ENCODE measurements at regions not wholly inside any gene's neighbourhood (a gene's known extent, or its start where the extent isn't known, plus 50 kb on each side); places are given as distances from the start of the nearest gene placed in this dataset.

DNA sequence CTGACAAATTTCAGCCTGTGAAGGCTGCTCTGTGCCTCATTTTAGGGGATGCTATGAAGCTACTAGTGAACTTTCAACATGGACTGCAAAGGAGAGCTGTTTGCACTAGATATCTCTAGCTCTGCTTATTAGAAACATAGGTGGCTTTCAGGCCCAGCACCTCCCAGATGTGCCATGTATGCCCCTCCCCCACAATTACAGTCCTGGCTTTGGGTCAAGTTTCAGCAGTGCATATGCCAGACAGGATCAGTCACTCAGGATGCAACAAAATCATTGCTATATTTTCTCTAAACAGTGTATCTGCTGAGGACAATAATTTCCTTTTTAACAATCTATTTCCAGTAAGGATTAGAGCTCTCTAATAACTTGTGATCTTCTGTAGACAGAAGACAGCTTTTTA is 178.8 kb upstream of the STAC start:
- no peak for FAIRE-seq

DNA sequence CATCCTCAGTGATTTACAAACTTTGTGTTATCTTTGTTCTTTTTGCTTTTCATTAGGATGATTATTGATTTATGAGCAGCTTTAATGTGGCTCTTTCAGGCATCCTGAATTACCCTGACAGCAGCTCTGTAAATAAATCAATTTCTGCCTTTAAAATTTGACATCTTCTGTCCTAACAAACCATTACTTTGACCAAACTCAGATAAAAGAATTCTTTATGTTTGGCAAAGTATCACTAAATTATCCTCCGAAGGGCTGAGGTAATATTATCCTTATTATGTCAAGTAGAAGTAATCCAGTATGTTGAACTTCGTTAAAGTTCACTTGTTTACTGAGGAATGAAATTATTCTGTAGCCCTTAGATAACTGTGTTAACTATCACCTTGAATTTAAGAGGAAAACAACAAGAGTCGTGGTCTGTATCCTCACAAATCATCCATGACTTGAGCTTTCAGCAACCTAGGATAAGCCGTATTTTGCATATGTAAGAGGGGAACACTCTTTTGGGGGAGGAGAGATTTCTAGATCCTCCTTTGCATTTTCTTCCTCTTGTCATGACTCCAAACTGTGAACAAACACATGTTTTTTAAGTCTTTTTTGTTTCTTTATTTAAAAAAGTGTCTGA is 173.2 kb upstream of the STAC start:
- no peak for FAIRE-seq

DNA sequence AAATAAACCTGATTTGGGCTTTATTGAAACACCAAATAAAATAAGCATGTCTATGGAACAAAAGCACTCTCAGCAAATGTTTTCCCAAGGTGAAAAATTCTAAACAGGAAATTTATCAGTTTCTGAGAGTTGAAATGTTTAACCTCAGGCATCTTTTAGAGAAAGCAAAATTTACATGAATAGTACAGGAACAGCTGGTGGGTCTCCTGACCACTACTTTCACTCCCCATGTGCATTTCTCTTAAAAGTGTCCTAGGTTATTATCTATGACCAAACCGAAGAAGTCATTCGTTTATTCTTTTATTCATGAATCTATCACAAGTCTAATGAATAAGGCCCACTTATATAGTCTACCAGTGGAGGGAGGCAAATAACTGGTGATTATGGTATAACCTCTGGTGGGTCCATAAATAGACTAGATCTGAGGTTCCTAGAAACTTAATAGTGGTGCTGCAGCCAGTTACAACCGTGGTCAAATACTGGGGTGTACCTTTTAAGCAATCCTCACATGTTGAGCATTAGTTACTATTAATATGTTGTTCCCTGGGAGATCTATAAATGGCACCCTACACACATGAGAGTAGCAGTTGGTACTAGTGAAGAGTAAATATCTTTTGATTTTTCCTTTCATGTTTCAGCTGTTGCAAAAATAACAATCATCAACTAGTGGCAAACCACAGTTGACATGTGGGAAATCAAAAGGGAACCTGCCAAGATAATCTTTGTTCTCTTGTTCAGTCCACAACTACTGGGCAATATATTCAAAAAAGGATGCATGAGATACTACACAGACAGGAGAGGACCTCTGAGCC is 169.3 kb upstream of the STAC start:
- no peak for FAIRE-seq

DNA sequence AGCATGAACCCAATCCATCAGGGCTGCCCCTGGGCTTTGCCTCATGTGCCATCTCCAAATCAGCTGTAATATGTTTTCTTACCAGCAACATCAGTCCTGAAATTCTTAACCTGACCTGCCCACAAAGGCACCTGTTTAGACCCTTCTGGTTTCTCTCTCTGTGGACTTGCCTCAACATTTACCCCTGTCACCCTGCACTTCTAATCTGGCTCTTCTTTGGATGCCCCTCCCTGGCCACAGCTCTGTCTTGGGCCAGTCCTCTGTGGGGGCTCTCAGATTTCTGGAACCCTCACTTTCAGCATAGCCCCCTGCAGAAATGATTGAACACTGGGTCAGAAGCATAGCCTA is 168.7 kb upstream of the STAC start:
- no peak for FAIRE-seq

DNA sequence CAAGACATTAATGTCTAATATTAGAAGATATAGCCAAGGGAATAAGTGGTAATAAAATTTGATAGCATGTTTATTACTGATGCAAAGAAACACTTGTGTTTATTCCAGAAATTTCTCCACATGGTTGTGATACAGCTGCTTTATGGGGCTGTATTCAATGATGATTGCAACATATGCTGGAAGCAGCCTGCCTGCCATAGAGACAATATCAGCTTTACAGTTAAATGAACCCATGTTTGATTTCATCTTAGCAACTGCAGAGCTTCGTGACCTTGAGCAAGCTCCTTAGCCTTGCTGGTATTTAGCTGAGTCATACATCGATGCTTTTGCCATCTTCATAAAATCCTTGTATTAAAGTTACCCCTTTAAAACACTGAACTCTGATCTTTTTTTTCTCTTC is 168.1 kb upstream of the STAC start:
- no peak for FAIRE-seq

DNA sequence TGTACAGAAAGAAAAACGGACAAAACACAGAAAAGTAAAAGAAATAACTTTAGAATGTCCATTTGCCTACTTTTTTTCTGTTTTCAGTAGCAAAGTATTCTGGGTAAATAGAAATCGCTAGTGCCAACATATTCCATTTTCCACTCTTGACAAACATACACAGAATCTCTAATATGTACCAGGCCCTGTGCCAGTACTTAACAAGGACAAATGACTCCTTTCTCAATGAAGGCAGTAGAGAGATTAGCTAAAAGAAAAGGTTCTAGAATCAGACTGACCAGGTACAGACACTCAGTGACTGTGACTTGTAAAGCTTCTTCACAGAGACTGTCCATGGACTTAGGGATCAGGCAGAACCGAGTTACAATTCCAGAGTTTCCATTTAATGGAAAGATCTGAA is 165.8 kb upstream of the STAC start:
- peak; percentile 30 for FAIRE-seq

DNA sequence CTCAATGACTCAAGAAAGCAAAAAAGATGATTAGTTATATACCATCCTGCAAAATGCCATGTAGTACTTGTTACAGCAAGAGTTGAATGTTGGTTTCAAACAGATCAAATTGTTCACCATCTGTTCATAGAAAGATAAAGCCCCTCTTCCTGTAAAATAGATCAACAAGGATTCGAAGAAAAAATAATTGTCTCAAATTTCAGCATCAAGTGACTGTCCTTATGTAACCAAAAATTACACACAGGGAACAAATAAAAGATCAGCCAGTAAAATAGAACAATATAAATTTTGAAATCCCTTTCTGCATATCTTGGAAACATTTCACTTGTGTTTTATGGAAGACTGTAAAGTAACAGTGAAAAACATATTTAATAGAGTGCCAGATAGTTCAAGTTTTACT is 165.1 kb upstream of the STAC start:
- FAIRE-seq: no peak

DNA sequence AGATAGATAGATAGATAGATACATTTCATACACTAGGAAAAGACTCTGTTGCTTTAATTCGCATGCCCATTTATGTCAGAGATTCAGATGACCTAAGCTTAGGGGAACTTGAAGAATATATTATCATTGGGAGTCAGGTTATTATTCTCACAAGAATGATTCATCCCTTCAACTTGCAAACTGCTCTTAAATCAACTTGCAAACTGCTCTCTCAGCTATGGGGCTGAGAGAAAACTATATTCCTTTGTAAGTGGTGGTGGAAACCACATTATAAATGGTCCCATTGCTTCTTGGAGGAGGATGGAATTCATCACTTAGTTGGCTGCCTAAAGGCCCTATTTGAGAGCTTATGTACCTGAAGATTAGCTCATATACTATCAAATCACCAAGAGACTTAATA is 160.9 kb upstream of the STAC start:
- no peak for FAIRE-seq

DNA sequence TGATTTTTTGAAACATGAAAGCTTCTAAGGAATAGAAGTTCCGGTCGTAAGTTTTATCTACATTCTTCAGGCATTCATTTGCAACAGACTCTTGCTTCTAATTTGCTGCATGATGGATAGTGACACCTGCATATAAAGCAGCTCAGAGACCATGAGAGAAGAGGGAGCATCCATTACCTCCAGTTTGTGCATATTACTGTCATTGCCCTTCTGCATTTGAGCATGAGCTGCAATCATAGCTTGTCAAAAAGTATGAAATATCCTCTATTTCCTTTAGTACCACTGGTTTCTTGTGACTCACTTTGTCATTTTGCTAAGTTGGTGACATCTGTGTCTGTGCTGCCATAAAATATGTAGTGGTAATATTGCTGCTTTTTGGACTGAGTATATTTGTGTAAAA is 160.1 kb upstream of the STAC start:
- FAIRE-seq: no peak

DNA sequence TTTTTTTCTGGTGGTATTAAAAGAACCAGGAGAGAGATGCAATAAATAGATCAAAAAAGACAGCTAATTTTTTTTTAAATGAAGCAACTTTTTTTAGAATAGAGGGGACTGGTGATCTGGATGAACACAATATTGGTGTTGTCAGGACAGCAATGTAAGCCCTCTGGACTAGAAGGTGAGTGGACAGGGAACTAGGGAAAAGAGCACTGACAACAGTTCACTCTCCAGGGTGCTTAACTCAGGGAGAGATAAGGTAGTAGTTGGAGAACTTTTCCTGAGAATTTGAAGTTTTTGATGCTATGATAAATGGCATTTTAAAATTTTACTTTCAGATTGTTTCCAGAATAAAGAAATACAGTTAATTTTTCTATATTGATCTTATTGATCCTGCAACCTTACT is 158.3 kb upstream of the STAC start:
- no peak for FAIRE-seq

DNA sequence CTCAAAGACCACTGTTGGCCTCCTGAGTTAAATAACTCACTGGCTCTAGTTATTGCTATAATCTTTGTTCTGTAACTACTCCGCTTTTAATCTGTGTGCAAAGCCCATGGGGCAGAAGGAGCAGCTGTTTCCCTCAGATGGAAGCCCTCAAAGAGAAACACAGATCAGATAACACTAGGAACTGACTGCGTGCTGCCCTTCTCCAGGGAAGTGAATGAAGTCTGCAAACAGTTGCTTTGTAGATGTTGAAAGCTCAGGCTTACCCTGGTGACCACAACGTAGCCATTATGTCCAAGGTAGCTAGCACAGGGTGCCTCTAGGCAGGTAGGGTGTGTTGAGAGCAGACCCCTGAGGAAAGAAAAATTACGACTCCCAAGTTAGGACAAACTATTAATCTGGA is 152.3 kb upstream of the STAC start:
- FAIRE-seq: no peak

DNA sequence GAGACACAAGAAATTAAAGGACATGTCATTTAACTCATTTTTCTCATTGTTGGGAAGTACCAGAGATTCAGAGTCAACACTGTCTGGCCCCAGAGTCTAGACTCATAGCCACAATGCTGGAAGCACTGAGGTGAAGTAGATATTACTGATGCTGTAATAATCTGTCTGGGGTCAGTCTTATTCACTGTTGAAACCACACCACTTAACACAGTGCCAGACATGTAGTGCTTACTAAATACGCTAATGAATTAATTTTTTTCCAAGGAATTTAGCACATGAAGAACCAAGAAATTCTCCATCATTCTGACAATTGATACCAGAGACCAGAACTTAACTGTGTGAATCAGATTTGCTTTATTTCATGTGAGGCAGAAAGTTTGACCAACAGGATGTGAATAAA is 150.8 kb upstream of the STAC start:
- FAIRE-seq: no peak

DNA sequence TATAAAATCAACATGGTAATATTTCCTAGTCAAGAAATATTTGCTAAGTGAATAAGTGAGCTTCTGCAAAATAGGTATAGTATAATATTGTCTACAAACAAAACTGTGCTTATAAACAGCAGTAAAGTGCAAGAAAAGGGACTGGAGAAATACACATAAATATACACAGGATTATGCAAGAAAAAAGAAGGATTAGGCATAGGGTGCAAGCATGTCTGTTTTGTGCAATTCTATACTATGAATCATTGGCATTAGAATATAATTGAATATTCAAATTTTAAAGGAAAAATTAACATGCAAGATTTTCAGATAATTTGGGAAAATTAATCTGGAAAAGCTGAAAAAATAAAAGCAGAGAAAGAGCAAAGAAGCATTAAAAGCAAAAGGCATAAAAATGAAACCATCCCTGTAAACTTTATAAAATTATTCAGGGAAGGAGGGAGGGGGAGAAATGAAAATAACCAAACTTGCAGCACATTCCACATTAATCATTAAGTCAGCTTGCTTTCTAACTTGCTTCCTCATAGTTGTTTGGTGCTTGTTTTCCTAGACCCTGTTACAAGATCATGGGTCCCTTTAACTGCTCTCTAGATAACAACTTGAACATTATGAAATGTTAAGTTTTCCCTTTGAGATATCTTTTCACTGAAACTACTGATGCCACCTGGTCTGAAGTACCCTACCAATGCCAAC is 147.4 kb upstream of the STAC start:
- no peak for FAIRE-seq

DNA sequence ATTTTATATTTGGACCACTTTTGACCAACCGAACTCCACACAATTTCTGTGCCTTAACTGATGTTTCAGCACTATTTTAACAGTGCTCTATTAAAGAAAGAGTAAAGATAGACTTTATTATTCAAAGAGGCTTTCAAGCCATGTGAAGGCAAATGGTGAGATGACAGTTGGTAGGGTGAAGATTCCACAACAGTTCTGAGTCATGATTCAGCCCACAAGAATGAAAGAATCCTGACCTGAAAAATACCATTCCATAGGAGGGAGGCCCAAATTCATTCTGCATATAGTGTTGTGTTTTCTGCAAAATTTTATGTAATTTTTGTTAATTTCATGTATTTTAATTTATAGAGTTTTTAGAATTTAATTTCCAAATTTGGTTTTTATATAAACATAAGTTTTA is 135.6 kb upstream of the STAC start:
- FAIRE-seq: no peak

DNA sequence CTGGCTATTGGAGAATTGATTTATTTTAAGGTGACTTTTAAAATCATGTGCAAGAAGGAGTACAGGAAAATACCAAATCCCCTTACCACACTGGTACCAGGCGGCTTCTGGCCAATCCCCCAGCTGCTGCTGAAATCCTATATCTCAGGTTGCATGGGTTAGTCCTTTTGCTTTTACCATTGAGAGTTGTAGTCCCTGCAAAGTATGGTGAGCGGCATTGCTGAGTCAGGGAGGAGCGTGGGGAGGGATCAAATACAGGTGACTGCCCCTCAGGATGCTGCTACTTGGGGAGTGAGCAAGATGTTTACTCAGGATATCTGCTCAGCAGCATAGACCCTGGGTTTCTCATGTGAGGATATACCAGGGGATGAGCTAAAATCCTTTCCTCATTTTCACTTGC is 131.9 kb upstream of the STAC start:
- no peak for FAIRE-seq

DNA sequence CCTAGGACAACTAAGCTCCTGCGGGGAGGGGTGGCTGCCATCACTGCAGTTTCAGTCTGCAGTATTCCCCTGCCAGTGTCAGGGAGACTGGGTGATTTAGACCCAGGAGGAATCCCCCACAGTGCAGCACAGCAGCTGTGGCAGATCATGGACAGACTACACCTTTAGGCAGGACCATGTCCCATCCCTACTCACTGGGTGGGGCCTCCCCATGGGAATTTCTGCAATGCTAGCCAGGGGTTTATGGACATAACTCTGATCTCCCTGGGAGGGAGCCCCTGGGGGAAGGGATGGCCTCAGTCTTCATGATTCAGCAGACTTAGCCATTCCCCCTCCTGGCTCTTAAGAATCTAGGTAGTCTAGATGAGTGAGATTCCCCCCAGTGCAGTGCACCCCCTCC is 130.1 kb upstream of the STAC start:
- FAIRE-seq: no peak

DNA sequence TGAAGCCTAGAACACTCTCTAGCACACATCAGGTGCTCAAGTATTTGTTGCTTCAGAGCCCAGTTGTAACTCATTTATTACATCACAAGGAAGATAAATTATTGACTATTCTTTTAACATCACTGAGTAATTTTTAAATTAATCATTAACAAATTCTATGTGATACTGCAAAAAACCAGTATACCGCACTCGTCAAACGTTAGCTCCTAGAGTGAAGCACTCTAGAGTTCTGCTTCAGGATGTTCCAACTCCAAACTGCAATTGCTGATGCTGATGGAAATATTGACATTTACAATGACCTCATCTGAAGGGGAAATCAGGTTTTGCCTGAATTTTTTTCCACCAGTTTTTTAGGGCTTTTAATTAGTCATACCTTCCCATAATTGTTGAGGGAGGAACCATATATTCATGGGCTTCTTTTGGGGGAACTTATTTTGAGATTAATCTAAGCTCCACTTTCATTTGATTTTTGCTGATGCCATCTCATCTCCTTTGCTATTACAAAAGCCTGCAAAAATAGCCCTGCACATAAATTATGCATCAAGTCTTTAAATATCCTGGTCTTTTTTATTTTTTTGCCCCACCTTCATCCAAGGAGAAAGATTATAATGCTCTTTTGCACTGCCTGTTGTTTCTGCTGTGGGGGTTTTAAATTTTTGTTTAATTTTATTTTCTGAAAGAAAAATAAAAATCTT is 123.0 kb upstream of the STAC start:
- FAIRE-seq: peak; percentile 21

DNA sequence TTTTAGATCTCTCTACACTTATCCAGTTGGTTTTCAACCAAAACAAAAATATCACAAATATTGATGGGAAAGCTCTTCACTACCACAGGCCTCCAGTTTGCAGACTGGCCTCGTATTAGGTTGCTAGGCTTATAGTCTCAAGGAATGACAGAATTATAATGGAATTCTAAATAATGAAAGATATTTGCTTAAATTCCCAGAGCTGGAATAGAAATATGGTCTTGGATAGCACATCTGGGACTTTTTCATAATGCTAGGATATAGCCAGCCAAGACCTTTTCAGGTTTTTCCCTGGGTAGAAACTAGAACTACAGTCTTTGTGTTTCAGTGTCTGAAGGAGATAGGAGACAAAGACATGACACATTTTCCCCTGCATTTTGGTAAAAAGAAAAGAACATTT is 121.9 kb upstream of the STAC start:
- no peak for FAIRE-seq

DNA sequence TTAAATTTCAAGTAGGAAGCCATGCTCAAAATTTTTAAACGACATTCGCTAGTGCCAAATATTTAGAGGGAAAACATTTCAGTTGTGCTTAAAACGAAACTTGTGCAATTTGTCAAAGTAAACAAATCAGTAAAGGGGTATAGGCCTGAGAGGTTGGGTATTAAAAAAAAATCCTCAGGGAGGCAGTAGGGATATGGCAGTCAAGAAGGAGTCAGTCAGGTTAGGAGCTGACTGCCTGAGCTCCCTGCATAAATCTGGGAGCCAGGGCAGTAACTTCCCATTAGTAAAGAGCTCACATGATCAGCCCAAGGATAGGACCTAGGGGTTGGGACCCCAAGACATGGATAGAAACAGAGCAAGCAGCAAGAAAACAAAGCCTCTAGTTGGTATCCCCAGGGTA is 120.7 kb upstream of the STAC start:
- FAIRE-seq: no peak

DNA sequence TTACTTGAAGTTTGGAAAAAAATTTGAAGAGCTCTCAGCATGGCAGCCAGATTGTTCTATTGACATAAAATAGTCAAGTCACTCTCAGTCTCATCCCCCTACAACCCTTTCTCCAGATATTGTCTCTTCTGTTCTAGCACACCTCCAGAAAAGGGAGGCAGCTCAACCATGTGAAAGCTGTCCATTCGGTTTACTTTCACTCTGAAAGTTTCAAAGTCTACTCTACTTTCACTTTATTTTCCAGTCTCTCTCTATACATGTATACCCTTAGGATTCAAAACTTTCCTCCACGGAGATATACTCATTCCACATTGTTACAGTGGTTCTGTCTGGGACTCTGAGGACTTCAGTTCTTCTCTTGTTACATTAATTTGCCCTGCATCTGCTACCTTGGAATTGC is 111.0 kb upstream of the STAC start:
- no peak for FAIRE-seq

DNA sequence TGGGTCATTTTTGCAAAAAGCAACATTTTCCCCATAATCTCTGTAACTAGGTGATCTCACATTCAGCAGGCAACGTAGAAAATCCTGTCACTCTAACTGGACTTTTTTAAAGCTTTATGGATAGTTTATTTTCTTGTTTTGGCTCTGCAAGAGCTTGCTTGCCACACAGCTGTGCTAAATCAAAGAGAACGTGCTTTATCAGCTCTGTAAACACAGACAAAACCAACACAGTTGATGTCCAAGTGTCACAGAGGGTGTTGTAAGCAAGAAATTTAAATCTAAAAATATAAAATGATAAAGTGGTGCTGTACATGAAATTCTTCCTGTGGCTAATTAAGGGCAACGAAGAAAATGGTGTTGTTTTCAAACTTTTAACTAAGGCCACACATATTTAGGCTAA is 97.5 kb upstream of the STAC start:
- no peak for FAIRE-seq

DNA sequence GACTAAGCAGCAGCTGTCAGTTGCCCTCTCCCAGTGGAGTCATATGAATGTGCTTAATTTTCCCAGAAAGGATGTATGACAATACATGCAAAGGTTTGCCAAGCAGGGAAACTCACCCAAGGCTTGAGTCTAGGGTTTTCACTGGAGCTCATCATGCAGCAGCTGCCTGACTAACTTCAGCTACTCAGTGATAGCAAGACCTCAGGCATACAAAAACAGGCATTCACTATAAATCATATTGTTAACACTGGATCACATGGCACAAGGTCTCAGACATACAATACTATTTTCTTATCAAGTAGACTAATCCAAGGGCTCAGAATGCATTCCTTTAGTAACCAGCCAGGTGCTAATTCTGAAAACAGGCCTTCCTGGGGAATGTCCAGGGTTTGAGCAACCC is 85.0 kb upstream of the STAC start:
- no peak for FAIRE-seq

DNA sequence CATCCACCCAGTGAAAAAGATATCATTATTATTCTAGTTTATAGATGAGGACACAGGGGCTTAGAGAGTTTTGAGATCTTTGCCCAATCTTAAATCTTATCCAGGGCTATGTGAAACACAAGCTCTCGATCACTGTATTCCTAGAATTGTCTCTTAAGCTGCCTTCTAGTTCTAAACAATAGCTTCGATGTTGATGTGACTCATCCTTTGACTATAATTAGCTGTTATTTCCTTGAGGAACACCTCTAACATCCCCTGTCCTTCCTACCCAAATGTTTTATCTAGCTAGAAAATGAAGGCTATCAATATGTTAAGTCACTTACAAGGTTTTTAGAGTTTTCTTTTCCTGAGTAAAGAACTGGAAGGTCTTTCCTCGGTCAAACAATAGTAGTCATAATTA is 83.1 kb upstream of the STAC start:
- no peak for FAIRE-seq

DNA sequence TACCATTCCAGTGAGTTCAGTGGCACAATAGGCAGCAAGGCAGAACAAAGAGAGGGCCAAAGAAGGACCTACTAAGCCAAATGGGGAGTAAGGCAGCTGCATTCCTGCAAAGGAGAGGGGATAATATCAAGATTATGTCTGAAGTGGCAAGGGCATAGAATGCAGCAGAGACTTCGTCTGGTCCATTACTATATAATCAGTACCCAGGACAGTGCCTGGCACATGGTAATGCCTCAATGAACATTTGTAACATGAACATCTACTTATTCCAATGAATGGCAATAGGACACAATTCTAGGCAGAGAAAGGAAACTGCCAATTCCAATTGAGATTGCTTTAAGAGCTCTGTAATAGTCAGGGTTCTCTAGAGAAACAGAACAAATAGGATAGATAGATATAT is 82.1 kb upstream of the STAC start:
- no peak for FAIRE-seq

Data from islet of Langerhans (tissue), 1 donor.